ENCODE measurements at regions not wholly inside any gene's neighbourhood (a gene's known extent, or its start where the extent isn't known, plus 50 kb on each side); places are given as distances from the start of the nearest gene placed in this dataset.

GRCh38 chr14:44625098-44625497, 118.0 kb upstream of the FSCB start:
- FAIRE-seq (no peak), ATAC-seq (no peak), DNase-seq (ENCODE audit: low read depth in 1 of 2, low spot score in 1 of 2) (no peak)
- no peaks in the 10 kb centered on the region for H3K9me3 ChIP-seq
- no peak overlapping the region for H3K4me2 ChIP-seq
- 0% methylated on average over 1 of the region's 1 CpG for WGBS (ENCODE audit: missing lambda C conversion rate)
- H3K4me3 ChIP-seq = no peak overlapping the region
- TF ChIP-seq SMC3 (IDR thresholded peaks at IDR 0.05) = no peak
- no peak for TF ChIP-seq HDAC2 (IDR thresholded peaks at IDR 0.05)
- TF ChIP-seq, protein P1, sequence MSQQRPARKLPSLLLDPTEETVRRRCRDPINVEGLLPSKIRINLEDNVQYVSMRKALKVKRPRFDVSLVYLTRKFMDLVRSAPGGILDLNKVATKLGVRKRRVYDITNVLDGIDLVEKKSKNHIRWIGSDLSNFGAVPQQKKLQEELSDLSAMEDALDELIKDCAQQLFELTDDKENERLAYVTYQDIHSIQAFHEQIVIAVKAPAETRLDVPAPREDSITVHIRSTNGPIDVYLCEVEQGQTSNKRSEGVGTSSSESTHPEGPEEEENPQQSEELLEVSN (IDR thresholded peaks at IDR 0.05; ENCODE audit: borderline replicate concordance, low read depth) = no peak
- TF ChIP-seq, protein P2, sequence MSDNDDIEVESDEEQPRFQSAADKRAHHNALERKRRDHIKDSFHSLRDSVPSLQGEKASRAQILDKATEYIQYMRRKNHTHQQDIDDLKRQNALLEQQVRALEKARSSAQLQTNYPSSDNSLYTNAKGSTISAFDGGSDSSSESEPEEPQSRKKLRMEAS (IDR thresholded peaks at IDR 0.05) = no peak
- no peak for TF ChIP-seq GATA3 (IDR thresholded peaks at IDR 0.05; ENCODE audit: borderline replicate concordance)
- TF ChIP-seq, protein P3, sequence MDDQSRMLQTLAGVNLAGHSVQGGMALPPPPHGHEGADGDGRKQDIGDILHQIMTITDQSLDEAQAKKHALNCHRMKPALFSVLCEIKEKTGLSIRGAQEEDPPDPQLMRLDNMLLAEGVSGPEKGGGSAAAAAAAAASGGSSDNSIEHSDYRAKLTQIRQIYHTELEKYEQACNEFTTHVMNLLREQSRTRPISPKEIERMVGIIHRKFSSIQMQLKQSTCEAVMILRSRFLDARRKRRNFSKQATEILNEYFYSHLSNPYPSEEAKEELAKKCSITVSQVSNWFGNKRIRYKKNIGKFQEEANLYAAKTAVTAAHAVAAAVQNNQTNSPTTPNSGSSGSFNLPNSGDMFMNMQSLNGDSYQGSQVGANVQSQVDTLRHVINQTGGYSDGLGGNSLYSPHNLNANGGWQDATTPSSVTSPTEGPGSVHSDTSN (IDR thresholded peaks at IDR 0.05) = no peak
- TF ChIP-seq ZSCAN20 (CRISPR knock-in tag; IDR thresholded peaks at IDR 0.05) = no peak
- TF ChIP-seq POLR2AphosphoS2 (conservative IDR thresholded peaks at IDR 0.05; ENCODE audit: low read length) = no peak
- no peak for TF ChIP-seq CHD4 (IDR thresholded peaks at IDR 0.05; ENCODE audit: borderline replicate concordance)
- TF ChIP-seq MAFK (IDR thresholded peaks at IDR 0.05; ENCODE audit: partially characterized antibody) = no peak
- TF ChIP-seq HOXB5 (CRISPR knock-in tag; IDR thresholded peaks at IDR 0.05) = no peak
- no peak overlapping the region for H3K27ac ChIP-seq
- ChIA-PET POLR2A (no interaction called here), CTCF (no interaction called here)
- H3K4me1 ChIP-seq = no peaks in the 10 kb centered on the region

GRCh38 chr14:44620121-44621019, 113.3 kb upstream of the FSCB start:
- Histone ChIP-seq H3K27ac (no peak overlapping the region), H3K4me2 (no peak overlapping the region), H3K4me3 (no peak overlapping the region), H3K4me1 (no peaks in the 10 kb centered on the region), H3K9me3 (no peaks in the 10 kb centered on the region)
- no peak for FAIRE-seq
- no peak for ATAC-seq
- ChIA-PET POLR2A (no interaction called here), CTCF (interaction anchor here (0.6 kb wide), 1 partner anchor 68 kb away, joined by 3 read pairs; no protein-coding TSS in a partner anchor)
- DNase-seq (ENCODE audit: low read depth in 1 of 2, low spot score in 1 of 2) = no peak
- TF ChIP-seq MAFK (IDR thresholded peaks at IDR 0.05; ENCODE audit: partially characterized antibody) = no peak
- no peak for TF ChIP-seq ZFP36 (IDR thresholded peaks at IDR 0.05; ENCODE audit: borderline replicate concordance, partially characterized antibody)
- TF ChIP-seq GATA3 (IDR thresholded peaks at IDR 0.05; ENCODE audit: borderline replicate concordance) = no peak
- TF ChIP-seq RFX5 (IDR thresholded peaks at IDR 0.05) = no peak
- no peak for TF ChIP-seq ZSCAN20 (CRISPR knock-in tag; IDR thresholded peaks at IDR 0.05)
- no peak for TF ChIP-seq TFCP2L1 (CRISPR knock-in tag; IDR thresholded peaks at IDR 0.05)
- no peak for TF ChIP-seq HOXA7 (CRISPR knock-in tag; IDR thresholded peaks at IDR 0.05)
- TF ChIP-seq EHMT2 (IDR thresholded peaks at IDR 0.05; ENCODE audit: low read depth) = no peak
- TF ChIP-seq ESRRA (IDR thresholded peaks at IDR 0.05; ENCODE audit: borderline replicate concordance, low read length) = no peak
- no peak for TF ChIP-seq NR3C1 (IDR thresholded peaks at IDR 0.05)
- no peak for TF ChIP-seq POLR2A (IDR thresholded peaks at IDR 0.05; ENCODE audit: low read length)
- TF ChIP-seq, protein P2 (IDR thresholded peaks at IDR 0.05) = no peak
- TF ChIP-seq HMGXB4 (CRISPR knock-in tag; IDR thresholded peaks at IDR 0.05; ENCODE audit: borderline replicate concordance) = no peak
- WGBS (ENCODE audit: missing lambda C conversion rate) = 21% methylated on average over 2 of the region's 2 CpGs
